Spleen (tissue), 11 donors: ENCODE measurements at regions not wholly inside any gene's neighbourhood (a gene's known extent, or its start where the extent isn't known, plus 50 kb on each side); places are given as distances from the start of the nearest gene placed in this dataset.
"Not testable (repeated sequence)": the region's sequence is repeated elsewhere in the genome, so short reads cannot be mapped to it uniquely, and the experiment has no call there.

Experiments
- DNase-seq: peaks from one replicate; pipeline ENCODE4 v3.0.0-alpha.2; 2020
- H3K27ac ChIP-seq, 8 donors: fragments of 200-600 bp; sonication (generic) in 7 of 8; 1 replicate in 4 of 8; 2 replicates in 4 of 8; pipeline versions ENCODE4 v1.5.0 to v1.8.0; 2016 to 2021; ENCODE audit warnings: inconsistent platforms in 4 of 8, mild to moderate bottlenecking in 4 of 8, moderate library complexity in 1 of 8
- H3K27me3 ChIP-seq, 7 donors: fragments of 200-600 bp; sonication (generic) in 6 of 7; replicated peaks in 1 of 7; 1 replicate in 4 of 7; 2 replicates in 3 of 7; pipeline versions ENCODE4 v1.5.0 to v1.8.0; 2016 to 2021; ENCODE audit warnings: inconsistent platforms in 3 of 7, mild to moderate bottlenecking in 1 of 7
- H3K36me3 ChIP-seq, 6 donors: fragments of 200-600 bp; sonication (generic) in 5 of 6; 1 replicate in 4 of 6; 2 replicates in 2 of 6; pipeline versions ENCODE4 v1.5.0 to v1.8.0; 2016 to 2021; ENCODE audit warnings: inconsistent platforms in 2 of 6
- H3K4me1 ChIP-seq, 6 donors: fragments of 200-600 bp; sonication (generic) in 5 of 6; 1 replicate in 3 of 6; 2 replicates in 3 of 6; pipeline versions ENCODE4 v1.5.0 to v1.8.0; 2016 to 2021; ENCODE audit warnings: inconsistent platforms in 3 of 6
- H3K4me3 ChIP-seq, 8 donors: fragments of 200-600 bp; sonication (generic) in 7 of 8; 1 replicate in 4 of 8; 2 replicates in 4 of 8; pipeline versions ENCODE4 v1.5.0 to v1.8.0; 2016 to 2021; ENCODE audit warnings: inconsistent platforms in 4 of 8, mild to moderate bottlenecking in 4 of 8, moderate library complexity in 2 of 8
- H3K9me3 ChIP-seq, 8 donors: fragments of 200-600 bp; sonication (generic) in 7 of 8; 1 replicate in 4 of 8; 2 replicates in 4 of 8; pipeline versions ENCODE4 v1.5.0 to v1.8.0; 2016 to 2021; ENCODE audit warnings: inconsistent platforms in 4 of 8
- CTCF ChIP-seq, 11 experiments: fragments of 200-600 bp in 7 of 11; fragments of 450-650 bp in 4 of 11; sonication (generic) in 4 of 11; IDR thresholded peaks in 8 of 11; conservative IDR thresholded peaks in 3 of 11; 1 replicate in 7 of 11; 2 replicates in 4 of 11; pipeline versions ENCODE4 v1.4.0 to v1.8.0; 2016 to 2021; ENCODE audit warnings: antibody characterized with exemption in 11 of 11, inconsistent platforms in 4 of 11, mild to moderate bottlenecking in 1 of 11
- POLR2A ChIP-seq, 3 donors: fragments of 450-650 bp; IDR thresholded peaks; one replicate each; pipeline ENCODE4 v1.5.1; 2017; ENCODE audit warnings: antibody characterized with exemption in 3 of 3, mild to moderate bottlenecking in 1 of 3
- POLR2AphosphoS5 ChIP-seq, 3 donors: sonication (generic); formaldehyde crosslinking; IDR thresholded peaks; one replicate each; pipeline ENCODE4 v1.5.1; 2017; ENCODE audit warnings: antibody characterized with exemption in 3 of 3
- WGBS, 5 donors: extraction: QIAGEN DNeasy Blood & Tissue Kit in 3 of 5; methylation state at CpG; one replicate each; pipeline versions ENCODE4 v1.1.5 to v1.1.7; 2013 to 2018; 5-methylcytosine and 5-hydroxymethylcytosine counted together
- intact Hi-C: fragments of 100-400 bp; cut with DNase I; formaldehyde crosslinking; loops from one replicate; pipeline ENCODE4 v1.15.0; 2023; ENCODE audit warnings: low total_unique reads
- donor health status: healthy with polysubstance abuse.
- donor health status: DM: no; HTN: no; CAD: no; lungs with moderate emphysema.
- donor health status: DM: no; HTN: no; CAD: no.
- donor health status: Bipolar disorder and iron deficiency.
- donor health status: healthy.
- donor health status: DM: no; HTN: no; CAD: no.
- donor health status: DM: yes; HTN: yes; CAD: no.

GRCh38 chr13:42379241-42379640, 107.3 kb downstream of the AKAP11 start:
- H3K27ac ChIP-seq: no peak overlapping the region
- 92 to 98% (median 93%) methylated on average over 1 of the region's 1 CpG for WGBS, 5 donors

GRCh38 chr13:42380420-42381164, 108.6 kb downstream of the AKAP11 start:
- Histone ChIP-seq H3K27ac (peak overlapping the region in 3 of 8 donors; percentile 10 to 53 (median 44)), H3K27me3 (no peaks in the 10 kb centered on the region), H3K4me1 (peaks cover 7 to 43% (median 33%) of the 10 kb centered on the region in 6 donors), H3K9me3 (peaks cover 0 to 8% (median 0%) of the 10 kb centered on the region in 8 donors), H3K36me3 (no peaks in the 10 kb centered on the region), H3K4me3 (no peak overlapping the region)
- peak; percentile 81 for DNase-seq
- 33 to 55% (median 48%) methylated on average over 11 to 12 of the region's 12 CpGs for WGBS, 5 donors
- TF ChIP-seq POLR2A (IDR thresholded peaks at IDR 0.05): no peak
- TF ChIP-seq POLR2AphosphoS5 (IDR thresholded peaks at IDR 0.05): peak in 1 of 3 donors; percentile 16
- intact Hi-C loops: no loop called here

More at GRCh38 chr13:42379241-42379640, 107.3 kb downstream of the AKAP11 start:
- TF ChIP-seq POLR2AphosphoS5 (IDR thresholded peaks at IDR 0.05) (no peak), CTCF (IDR thresholded peaks at IDR 0.05 in 8 of 11, conservative IDR thresholded peaks at IDR 0.05 in 3 of 11) (no peak), POLR2A (IDR thresholded peaks at IDR 0.05) (no peak)
- Histone ChIP-seq H3K36me3 (no peaks in the 10 kb centered on the region), H3K4me3 (no peak overlapping the region), H3K4me1 (peaks cover 7 to 43% (median 33%) of the 10 kb centered on the region in 6 donors), H3K27me3 (no peaks in the 10 kb centered on the region), H3K9me3 (peaks cover 0 to 8% (median 0%) of the 10 kb centered on the region in 8 donors)
- no peak for DNase-seq
- intact Hi-C loops: no loop called here

GRCh38 chr13:42381165-42381425, 109.1 kb downstream of the AKAP11 start:
- no peak for TF ChIP-seq CTCF (IDR thresholded peaks at IDR 0.05 in 8 of 11, conservative IDR thresholded peaks at IDR 0.05 in 3 of 11)
- TF ChIP-seq POLR2AphosphoS5 (IDR thresholded peaks at IDR 0.05): no peak
- TF ChIP-seq POLR2A (IDR thresholded peaks at IDR 0.05): no peak
- intact Hi-C loops: no loop called here
- 79 to 95% (median 91%) methylated on average over 4 of the region's 4 CpGs for WGBS, 5 donors
- Histone ChIP-seq H3K27me3 (no peaks in the 10 kb centered on the region), H3K9me3 (peaks cover 0 to 8% (median 0%) of the 10 kb centered on the region in 8 donors), H3K4me1 (peaks cover 7 to 43% (median 33%) of the 10 kb centered on the region in 6 donors), H3K27ac (peak overlapping the region in 1 of 8 donors; percentile 53), H3K36me3 (no peaks in the 10 kb centered on the region), H3K4me3 (no peak overlapping the region)
- no peak for DNase-seq

- 94 to 96% (median 95%) methylated on average over 8 of the region's 8 CpGs for WGBS, 5 donors
- H3K36me3 ChIP-seq, H3K9me3 ChIP-seq, H3K4me3 ChIP-seq, H3K27me3 ChIP-seq, intact Hi-C loops, H3K27ac ChIP-seq, DNase-seq: not testable (repeated sequence)
- peaks cover 7 to 43% (median 33%) of the 10 kb centered on the region in 6 donors for H3K4me1 ChIP-seq
Observed at GRCh38 chr13:42381426-42381825, 109.5 kb downstream of the AKAP11 start.

GRCh38 chr13:42383025-42383424, 111.1 kb downstream of the AKAP11 start:
- Histone ChIP-seq H3K27ac (no peak overlapping the region), H3K9me3 (peaks cover 0 to 8% (median 0%) of the 10 kb centered on the region in 8 donors), H3K4me1 (peaks cover 7 to 36% (median 27%) of the 10 kb centered on the region in 6 donors), H3K27me3 (no peaks in the 10 kb centered on the region), H3K4me3 (no peak overlapping the region), H3K36me3 (no peaks in the 10 kb centered on the region)
- no peak for DNase-seq
- intact Hi-C loops: no loop called here
- 85 to 91% (median 90%) methylated on average over 7 of the region's 7 CpGs for WGBS, 5 donors
- TF ChIP-seq CTCF (IDR thresholded peaks at IDR 0.05 in 8 of 11, conservative IDR thresholded peaks at IDR 0.05 in 3 of 11) (no peak), POLR2AphosphoS5 (IDR thresholded peaks at IDR 0.05) (no peak), POLR2A (IDR thresholded peaks at IDR 0.05) (no peak)
